Neural progenitor cell (in vitro differentiated cells): ENCODE measurements at regions not wholly inside any gene's neighbourhood (a gene's known extent, or its start where the extent isn't known, plus 50 kb on each side); places are given as distances from the start of the nearest gene placed in this dataset.

Experiments used
- DNase-seq: peaks from one replicate; pipeline ENCODE4 v3.0.0-alpha.2; 2016; ENCODE audit warnings: low spot score
- H2AFZ ChIP-seq: fragments of 200-600 bp; sonication (generic); replicated peaks from 2 replicates; pipeline ENCODE4 v1.6.1; 2016; ENCODE audit warnings: antibody characterized with exemption
- H3F3A ChIP-seq: fragments of 200-600 bp; sonication (generic); 2 replicates; pipeline ENCODE4 v1.6.1; 2016; ENCODE audit warnings: antibody characterized with exemption, low read depth
- H3K27ac ChIP-seq: fragments of 200-600 bp; sonication (generic); 2 replicates; pipeline ENCODE4 v1.5.1; 2016; ENCODE audit warnings: mild to moderate bottlenecking
- H3K27me3 ChIP-seq: fragments of 200-600 bp; sonication (generic); 2 replicates; pipeline ENCODE4 v1.6.1; 2016; ENCODE audit warnings: mild to moderate bottlenecking, moderate library complexity
- H3K36me3 ChIP-seq: fragments of 200-600 bp; sonication (generic); 2 replicates; pipeline ENCODE4 v1.5.1; 2016
- H3K4me1 ChIP-seq: fragments of 200-600 bp; sonication (generic); 2 replicates; pipeline ENCODE4 v1.6.1; 2016; ENCODE audit warnings: mixed run types
- H3K4me2 ChIP-seq: fragments of 200-600 bp; sonication (generic); 2 replicates; pipeline ENCODE4 v1.6.1; 2016
- H3K4me3 ChIP-seq: fragments of 200-600 bp; sonication (generic); 2 replicates; pipeline ENCODE4 v1.5.1; 2016
- H3K79me2 ChIP-seq: fragments of 200-600 bp; sonication (generic); 2 replicates; pipeline ENCODE4 v1.6.1; 2016; ENCODE audit warnings: low read depth
- H3K9ac ChIP-seq: fragments of 200-600 bp; sonication (generic); 2 replicates; pipeline ENCODE4 v1.6.1; 2016
- H3K9me3 ChIP-seq: fragments of 200-600 bp; sonication (generic); 2 replicates; pipeline ENCODE4 v1.5.1; 2016; ENCODE audit warnings: low read depth
- H4K20me1 ChIP-seq: fragments of 200-600 bp; sonication (generic); 2 replicates; pipeline ENCODE4 v1.6.1; 2016; ENCODE audit warnings: low read depth
- H3K27ac Mint-ChIP-seq: 3 replicates; pipeline ENCODE4 v1.8.0; 2021; ENCODE audit warnings: mixed read lengths
- H3K27me3 Mint-ChIP-seq: 2 replicates; pipeline ENCODE4 v1.8.0; 2022; ENCODE audit warnings: low read depth, mild to moderate bottlenecking, inconsistent platforms, moderate library complexity, mixed read lengths; ENCODE audit not compliant: insufficient read depth
- H3K36me3 Mint-ChIP-seq: 3 replicates; pipeline ENCODE4 v1.8.0; 2021; ENCODE audit warnings: mixed read lengths
- H3K4me1 Mint-ChIP-seq: 3 replicates; pipeline ENCODE4 v1.8.0; 2021; ENCODE audit warnings: mixed read lengths
- H3K4me3 Mint-ChIP-seq: 3 replicates; pipeline ENCODE4 v1.8.0; 2021; ENCODE audit warnings: mild to moderate bottlenecking, moderate library complexity, mixed read lengths
- H3K9me3 Mint-ChIP-seq: 3 replicates; pipeline ENCODE4 v1.8.0; 2020; ENCODE audit warnings: mixed read lengths
- EZH2 ChIP-seq: fragments of 200-600 bp; sonication (generic); IDR thresholded peaks from 2 replicates; pipeline ENCODE4 v1.6.1; 2017; ENCODE audit warnings: antibody characterized with exemption, mild to moderate bottlenecking, moderate library complexity
- EZH2phosphoT487 ChIP-seq: fragments of 200-600 bp; sonication (generic); IDR thresholded peaks from 2 replicates; pipeline ENCODE4 v1.6.1; 2017; ENCODE audit warnings: antibody characterized with exemption
- TF ChIP-seq, protein P1 (sequence below): fragments of 200-600 bp; sonication (generic); IDR thresholded peaks from 2 replicates; pipeline ENCODE4 v1.5.1; 2017; ENCODE audit warnings: antibody characterized with exemption, mild to moderate bottlenecking

DNA sequence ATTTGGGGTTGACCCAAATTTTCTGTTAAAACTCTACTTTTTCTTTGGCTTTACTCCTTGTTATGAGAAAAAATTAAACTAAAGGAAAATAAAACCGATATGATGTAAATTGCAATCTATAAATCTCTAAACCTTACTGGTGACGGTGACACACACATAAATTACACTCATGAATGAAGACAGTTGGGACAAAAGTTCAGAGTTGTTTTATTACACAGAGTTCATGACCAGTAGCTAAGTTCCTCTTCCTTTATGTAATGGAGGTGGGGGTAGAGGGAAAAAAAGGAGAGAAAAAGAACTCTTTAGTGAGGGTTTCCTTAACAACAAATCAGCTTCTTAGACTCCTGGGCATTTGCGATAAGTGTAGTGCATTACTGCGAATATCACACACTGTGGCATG, 220.7 kb downstream of the KCNJ2 start:
- H3K36me3 Mint-ChIP-seq, result no peaks in the 10 kb centered on the region
- Histone ChIP-seq H3K79me2 (no peaks in the 10 kb centered on the region), H3K4me2 (no peak overlapping the region), H3K9me3 (no peaks in the 10 kb centered on the region), H2AFZ (no peak overlapping the region), H3K4me3 (no peak overlapping the region), H3K4me1 (no peaks in the 10 kb centered on the region), H3K27me3 (no peaks in the 10 kb centered on the region), H4K20me1 (no peaks in the 10 kb centered on the region), H3K27ac (no peak overlapping the region), H3K9ac (no peak overlapping the region), H3F3A (no peaks in the 10 kb centered on the region), H3K36me3 (no peaks in the 10 kb centered on the region)
- no peak for DNase-seq
- no peaks in the 10 kb centered on the region for H3K4me1 Mint-ChIP-seq
- H3K9me3 Mint-ChIP-seq, result peaks cover 2% of the 10 kb centered on the region
- no peak overlapping the region for H3K4me3 Mint-ChIP-seq
- TF ChIP-seq EZH2phosphoT487 (no peak), EZH2 (no peak)
- TF ChIP-seq, protein P1, sequence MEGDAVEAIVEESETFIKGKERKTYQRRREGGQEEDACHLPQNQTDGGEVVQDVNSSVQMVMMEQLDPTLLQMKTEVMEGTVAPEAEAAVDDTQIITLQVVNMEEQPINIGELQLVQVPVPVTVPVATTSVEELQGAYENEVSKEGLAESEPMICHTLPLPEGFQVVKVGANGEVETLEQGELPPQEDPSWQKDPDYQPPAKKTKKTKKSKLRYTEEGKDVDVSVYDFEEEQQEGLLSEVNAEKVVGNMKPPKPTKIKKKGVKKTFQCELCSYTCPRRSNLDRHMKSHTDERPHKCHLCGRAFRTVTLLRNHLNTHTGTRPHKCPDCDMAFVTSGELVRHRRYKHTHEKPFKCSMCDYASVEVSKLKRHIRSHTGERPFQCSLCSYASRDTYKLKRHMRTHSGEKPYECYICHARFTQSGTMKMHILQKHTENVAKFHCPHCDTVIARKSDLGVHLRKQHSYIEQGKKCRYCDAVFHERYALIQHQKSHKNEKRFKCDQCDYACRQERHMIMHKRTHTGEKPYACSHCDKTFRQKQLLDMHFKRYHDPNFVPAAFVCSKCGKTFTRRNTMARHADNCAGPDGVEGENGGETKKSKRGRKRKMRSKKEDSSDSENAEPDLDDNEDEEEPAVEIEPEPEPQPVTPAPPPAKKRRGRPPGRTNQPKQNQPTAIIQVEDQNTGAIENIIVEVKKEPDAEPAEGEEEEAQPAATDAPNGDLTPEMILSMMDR, result no peak
- H3K27ac Mint-ChIP-seq, result no peak overlapping the region
- no peaks in the 10 kb centered on the region for H3K27me3 Mint-ChIP-seq

DNA sequence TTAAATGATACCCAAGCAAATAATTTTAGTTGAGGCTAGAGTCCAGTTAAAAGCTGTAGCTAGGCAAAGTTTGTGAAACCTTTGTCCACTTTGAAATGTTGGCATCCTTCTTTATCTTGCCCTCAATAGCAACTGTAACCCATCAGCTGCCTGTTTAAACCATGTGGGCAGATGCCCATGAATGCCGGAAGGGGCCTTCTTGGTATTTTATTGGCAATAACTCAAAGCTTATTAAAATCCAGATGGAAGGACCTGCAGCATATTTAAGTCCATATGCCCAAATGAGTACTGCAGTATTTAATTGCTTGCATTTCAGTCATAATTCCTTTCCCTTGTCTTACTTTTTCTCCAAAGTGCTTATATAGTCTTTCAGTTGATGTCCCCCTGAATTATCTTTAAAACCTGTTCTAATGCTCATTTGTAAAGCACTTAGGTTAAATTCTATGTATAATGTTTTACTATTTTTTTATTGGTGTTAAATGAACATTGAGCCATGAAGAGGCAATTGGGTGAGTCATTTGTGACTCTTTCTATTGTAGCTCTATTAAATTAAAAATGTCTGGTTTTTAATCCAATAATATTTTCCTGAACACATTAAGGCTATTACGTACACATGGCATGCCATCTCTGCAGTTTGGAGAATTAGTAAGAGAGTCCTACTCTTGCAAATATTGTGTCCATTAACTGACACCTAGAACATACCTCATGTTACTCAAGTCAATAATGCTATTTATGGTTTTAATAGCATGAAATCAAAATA, 225.3 kb downstream of the KCNJ2 start:
- H3K27me3 Mint-ChIP-seq, result peaks cover 2% of the 10 kb centered on the region
- no peaks in the 10 kb centered on the region for H4K20me1 ChIP-seq
- no peaks in the 10 kb centered on the region for H3K4me1 Mint-ChIP-seq
- peaks cover 2% of the 10 kb centered on the region for H3K9me3 Mint-ChIP-seq
- H3K79me2 ChIP-seq, result no peaks in the 10 kb centered on the region
- no peak overlapping the region for H3K27ac Mint-ChIP-seq
- no peak overlapping the region for H3K4me2 ChIP-seq
- no peaks in the 10 kb centered on the region for H3K27me3 ChIP-seq
- no peaks in the 10 kb centered on the region for H3F3A ChIP-seq
- H3K9me3 ChIP-seq, result no peaks in the 10 kb centered on the region
- no peak overlapping the region for H3K4me3 ChIP-seq
- H3K36me3 ChIP-seq, result no peaks in the 10 kb centered on the region
- no peak for TF ChIP-seq EZH2
- no peak for TF ChIP-seq EZH2phosphoT487
- TF ChIP-seq, protein P1, result no peak
- H3K36me3 Mint-ChIP-seq, result no peaks in the 10 kb centered on the region
- H3K27ac ChIP-seq, result no peak overlapping the region
- no peak overlapping the region for H2AFZ ChIP-seq
- no peak overlapping the region for H3K9ac ChIP-seq
- DNase-seq, result no peak
- H3K4me1 ChIP-seq, result no peaks in the 10 kb centered on the region
- no peak overlapping the region for H3K4me3 Mint-ChIP-seq

DNA sequence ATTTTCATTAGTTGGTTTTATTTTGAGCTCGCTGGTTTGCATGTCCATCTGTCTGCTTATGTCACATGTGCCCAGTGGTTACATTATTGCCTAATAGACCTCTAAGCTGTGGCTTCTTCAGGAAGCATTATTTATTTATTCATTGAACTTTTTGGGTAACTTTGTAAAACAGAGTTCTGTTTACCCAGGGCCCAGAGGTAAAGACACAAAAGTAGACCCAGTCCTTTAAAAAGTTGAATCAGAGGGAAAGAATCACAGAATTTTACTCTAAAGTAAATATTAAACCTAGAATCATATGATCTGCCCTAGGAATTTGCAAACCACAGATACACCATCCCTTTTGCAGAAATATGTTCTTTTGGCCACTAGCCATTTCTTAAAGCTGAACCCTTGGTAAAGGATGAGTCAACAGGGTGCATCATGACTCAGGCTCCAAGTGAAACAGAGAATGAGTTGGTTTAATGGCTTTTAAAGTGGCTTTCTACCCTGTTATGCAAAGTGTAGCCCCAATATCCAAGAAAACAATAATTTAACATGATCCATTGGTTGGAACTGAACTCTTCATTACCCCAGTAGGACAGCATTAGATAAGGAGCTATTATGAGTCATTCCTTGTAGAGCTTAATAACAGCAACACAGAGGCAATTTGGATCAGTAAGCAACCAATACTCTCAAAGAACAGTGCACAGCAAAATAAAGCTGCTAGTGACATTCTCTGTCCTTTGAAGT, 236.3 kb downstream of the KCNJ2 start:
- Histone ChIP-seq H3K4me1 (no peaks in the 10 kb centered on the region), H3K9me3 (no peaks in the 10 kb centered on the region), H3K27me3 (no peaks in the 10 kb centered on the region), H3K4me2 (no peak overlapping the region), H3K79me2 (no peaks in the 10 kb centered on the region), H4K20me1 (no peaks in the 10 kb centered on the region), H3F3A (no peaks in the 10 kb centered on the region), H3K36me3 (no peaks in the 10 kb centered on the region), H3K4me3 (no peak overlapping the region), H2AFZ (no peak overlapping the region), H3K27ac (no peak overlapping the region), H3K9ac (no peak overlapping the region)
- TF ChIP-seq, protein P1, result no peak
- TF ChIP-seq EZH2phosphoT487, result no peak
- TF ChIP-seq EZH2, result no peak
- Mint-ChIP-seq H3K4me3 (no peak overlapping the region), H3K9me3 (no peaks in the 10 kb centered on the region), H3K4me1 (peaks cover 2% of the 10 kb centered on the region), H3K27me3 (no peaks in the 10 kb centered on the region), H3K27ac (no peak overlapping the region), H3K36me3 (no peaks in the 10 kb centered on the region)
- DNase-seq, result no peak
